IMR-90 (cell line): ENCODE measurements at regions not wholly inside any gene's neighbourhood (a gene's known extent, or its start where the extent isn't known, plus 50 kb on each side); places are given as distances from the start of the nearest gene placed in this dataset.
A peak's percentile ranks its signal among the peaks of the same experiment; 100 is the strongest.

Experiments
- ATAC-seq: fragments of 200-7000 bp; cut with Tn5 transposase; 2 replicates; pipeline ENCODE4 v1.9.1; 2020; ENCODE audit warnings: low read depth, mild to moderate bottlenecking, moderate library complexity
- BruUV-seq: library from RNA; stranded (reverse); fragments of 400-500 nt; replicated peaks from 2 replicates; lab custom pipeline; 2021; lab: Mats Ljungman, UMichigan
- CTCF ChIA-PET: fragments of 300-600 bp; formaldehyde crosslinking; extraction: SDS; loops from one replicate; lab custom pipeline; 2021; ENCODE audit warnings: antibody characterized with exemption; lab: Yijun Ruan, JAX
- POLR2A ChIA-PET: fragments of 300-600 bp; sonication (Branson Sonifier 250); formaldehyde crosslinking; loops from one replicate; lab custom pipeline; 2022; ENCODE audit warnings: antibody characterized with exemption; ENCODE audit not compliant: unreplicated experiment; lab: Charles Lee
- DNase-seq: peaks from one replicate; pipeline ENCODE4 v3.0.0; 2013
- H2AFZ ChIP-seq: replicated peaks from 2 replicates; pipeline ENCODE3; 2013; ENCODE audit warnings: low read length, mild to moderate bottlenecking; ENCODE audit not compliant: poor library complexity
- H2AK5ac ChIP-seq: 2 replicates; pipeline ENCODE4 v1.6.1; 2013; ENCODE audit warnings: low read depth, low read length, inconsistent platforms
- H2AK9ac ChIP-seq: replicated peaks from 2 replicates; pipeline ENCODE3; 2013; ENCODE audit warnings: mild to moderate bottlenecking, low read depth, low read length, moderate library complexity; ENCODE audit not compliant: poor library complexity
- H2BK120ac ChIP-seq: 2 replicates; pipeline ENCODE4 v1.6.1; 2013; ENCODE audit warnings: low read depth, low read length, inconsistent platforms
- H2BK15ac ChIP-seq: 3 replicates; pipeline ENCODE4 v1.6.1; 2013; ENCODE audit warnings: low read depth, low read length, inconsistent platforms
- H2BK20ac ChIP-seq: 2 replicates; pipeline ENCODE4 v1.6.1; 2013; ENCODE audit warnings: low read depth, mild to moderate bottlenecking, inconsistent platforms, low read length, moderate library complexity
- H2BK5ac ChIP-seq: 2 replicates; pipeline ENCODE4 v1.6.1; 2013; ENCODE audit warnings: mild to moderate bottlenecking, low read depth, low read length, inconsistent platforms; ENCODE audit not compliant: poor library complexity, severe bottlenecking
- H3K14ac ChIP-seq: replicated peaks from 2 replicates; pipeline ENCODE4 v1.6.1; 2013; ENCODE audit warnings: low read depth, low read length, inconsistent platforms
- H3K18ac ChIP-seq: 2 replicates; pipeline ENCODE4 v1.6.1; 2013; ENCODE audit warnings: low read depth, low read length, control low read depth
- H3K23ac ChIP-seq: 2 replicates; pipeline ENCODE4 v1.6.1; 2013; ENCODE audit warnings: low read depth, low read length, inconsistent platforms
- H3K27ac ChIP-seq: 2 replicates; pipeline ENCODE4 v1.5.1; 2013; ENCODE audit warnings: mild to moderate bottlenecking, control low read depth, low read length; ENCODE audit not compliant: insufficient read depth
- H3K27me3 ChIP-seq: 2 replicates; pipeline ENCODE4 v1.6.1; 2013; ENCODE audit warnings: low read length; ENCODE audit not compliant: control insufficient read depth, insufficient read depth
- H3K36me3 ChIP-seq: 2 replicates; pipeline ENCODE4 v1.6.1; 2013; ENCODE audit warnings: low read length, mixed read lengths; ENCODE audit not compliant: control insufficient read depth, insufficient read depth
- H3K4ac ChIP-seq: 2 replicates; pipeline ENCODE4 v1.6.1; 2013; ENCODE audit warnings: low read depth, low read length, inconsistent platforms
- H3K4me1 ChIP-seq: 2 replicates; pipeline ENCODE4 v1.6.1; 2013; ENCODE audit warnings: low read length, mixed read lengths; ENCODE audit not compliant: control insufficient read depth, insufficient read depth
- H3K4me2 ChIP-seq: 2 replicates; pipeline ENCODE4 v1.6.1; 2013; ENCODE audit warnings: low read depth, mild to moderate bottlenecking, control low read depth, low read length, moderate library complexity
- H3K4me3 ChIP-seq: 2 replicates; pipeline ENCODE4 v1.5.1; 2013; ENCODE audit warnings: low read depth, mild to moderate bottlenecking, control low read depth, low read length, moderate library complexity; ENCODE audit not compliant: insufficient read depth
- H3K56ac ChIP-seq: 2 replicates; pipeline ENCODE4 v1.6.1; 2013; ENCODE audit warnings: low read length, inconsistent platforms; ENCODE audit not compliant: insufficient read depth; ENCODE audit errors: extremely low read depth
- H3K79me1 ChIP-seq, 2 experiments: 2 replicates each; pipeline ENCODE4 v1.6.1; 2013; ENCODE audit warnings: low read length in 2 of 2, inconsistent platforms in 1 of 2, low read depth in 1 of 2
- H3K9ac ChIP-seq: 2 replicates; pipeline ENCODE4 v1.6.1; 2013; ENCODE audit warnings: low read depth, low read length, control low read depth
- H3K9me1 ChIP-seq: 2 replicates; pipeline ENCODE4 v1.6.1; 2013; ENCODE audit warnings: low read length, inconsistent platforms; ENCODE audit not compliant: insufficient read depth
- H3K9me3 ChIP-seq: 2 replicates; pipeline ENCODE4 v1.6.1; 2013; ENCODE audit warnings: low read length; ENCODE audit not compliant: control insufficient read depth, insufficient read depth
- H4K20me1 ChIP-seq: 2 replicates; pipeline ENCODE4 v1.6.1; 2013; ENCODE audit warnings: low read length, inconsistent platforms; ENCODE audit not compliant: insufficient read depth
- H4K5ac ChIP-seq: 2 replicates; pipeline ENCODE4 v1.6.1; 2013; ENCODE audit warnings: mild to moderate bottlenecking, low read depth, low read length, control low read depth
- H4K8ac ChIP-seq, 2 experiments: 2 replicates each; pipeline ENCODE4 v1.6.1; 2013; ENCODE audit warnings: low read depth in 2 of 2, low read length in 2 of 2, control low read depth in 1 of 2, inconsistent platforms in 1 of 2
- H4K91ac ChIP-seq: 2 replicates; pipeline ENCODE4 v1.6.1; 2013; ENCODE audit warnings: low read depth, low read length, inconsistent platforms; ENCODE audit not compliant: insufficient read depth
- CEBPB ChIP-seq: IDR thresholded peaks from 2 replicates; pipeline ENCODE4 v1.6.1; 2012; ENCODE audit warnings: low read depth, low read length, improper control_type of control experiment
- MAFK ChIP-seq: IDR thresholded peaks from 2 replicates; pipeline ENCODE4 v1.6.1; 2012; ENCODE audit warnings: low read depth, low read length, improper control_type of control experiment
- MAZ ChIP-seq: IDR thresholded peaks from 2 replicates; pipeline ENCODE4 v1.6.1; 2012; ENCODE audit warnings: low read depth, mild to moderate bottlenecking, low read length, improper control_type of control experiment, moderate library complexity, borderline replicate concordance
- MXI1 ChIP-seq: IDR thresholded peaks from 2 replicates; pipeline ENCODE4 v1.6.1; 2012; ENCODE audit warnings: low read depth, mild to moderate bottlenecking, low read length, moderate library complexity, borderline replicate concordance
- POLR2A ChIP-seq: IDR thresholded peaks from 2 replicates; pipeline ENCODE4 v1.6.1; 2012; ENCODE audit warnings: mild to moderate bottlenecking, low read depth, low read length
- RCOR1 ChIP-seq: IDR thresholded peaks from 2 replicates; pipeline ENCODE4 v1.6.1; 2012; ENCODE audit warnings: mild to moderate bottlenecking, low read length, improper control_type of control experiment; ENCODE audit not compliant: insufficient replicate concordance
- SMC3 ChIP-seq: fragments of 150-350 bp; IDR thresholded peaks from 2 replicates; pipeline ENCODE4 v1.6.1; 2016; ENCODE audit warnings: low read depth, mild to moderate bottlenecking, antibody characterized with exemption, low read length, moderate library complexity
- WGBS, 2 experiments: methylation state at CpG; one replicate each; pipeline versions ENCODE4 v1.1.5 to v1.1.7; 2013; ENCODE audit warnings: missing lambda C conversion rate in 2 of 2; ENCODE audit not compliant: insufficient read length in 1 of 2; ENCODE audit errors: extremely low coverage in 2 of 2; 5-methylcytosine and 5-hydroxymethylcytosine counted together
- dilution Hi-C: fragments of 300-500 bp; cut with HindIII; formaldehyde crosslinking; loops from one replicate; pipeline ENCODE4 v1.14.3; 2018; ENCODE audit warnings: low sequenced_read_pairs; ENCODE audit not compliant: unreplicated experiment
- in situ Hi-C: fragments of 300-500 bp; cut with MboI; formaldehyde crosslinking; loops from 3 replicates; pipeline ENCODE4 v1.14.3; 2019; ENCODE audit warnings: low sequenced_read_pairs, inconsistent platforms, mixed read lengths
- intact Hi-C: fragments of 100-400 bp; cut with micrococcal nuclease; formaldehyde crosslinking; loops from 2 replicates; pipeline ENCODE4 v1.10.0; 2022
- TF ChIP-seq, protein P1 (sequence below): fragments of 150-350 bp; IDR thresholded peaks from 2 replicates; pipeline ENCODE4 v1.6.1; 2016; ENCODE audit warnings: low read depth, mild to moderate bottlenecking, low read length, moderate library complexity, borderline replicate concordance
- TF ChIP-seq, protein P2 (sequence below): fragments of 150-350 bp; IDR thresholded peaks from 2 replicates; pipeline ENCODE4 v1.6.1; 2017; ENCODE audit warnings: mild to moderate bottlenecking, antibody characterized with exemption, low read length, low read depth

DNA sequence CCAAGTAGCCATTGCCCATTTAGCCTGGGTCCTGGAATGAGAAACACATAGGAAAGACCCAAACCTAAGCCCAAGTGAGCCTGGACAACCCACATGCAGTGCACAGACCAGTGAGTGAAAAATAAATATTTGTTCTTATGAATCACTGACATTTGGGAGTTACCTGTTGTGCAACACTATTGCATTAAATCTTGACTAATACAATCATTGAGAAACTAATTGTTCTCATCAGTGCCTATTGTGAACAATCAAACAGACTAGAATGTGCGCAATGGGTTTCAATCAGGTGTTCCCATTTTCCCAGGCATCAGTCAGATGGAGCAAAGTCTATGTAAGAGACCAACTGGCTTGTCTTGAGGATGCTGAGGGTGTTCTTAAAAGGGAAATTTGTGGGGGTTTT is 54.7 kb upstream of the CNOT10 start:
- H4K20me1 ChIP-seq: no peaks in the 10 kb centered on the region
- H4K5ac ChIP-seq: no peak overlapping the region
- H3K18ac ChIP-seq: no peak overlapping the region
- H3K9ac ChIP-seq: no peak overlapping the region
- BruUV-seq: no TSS peak
- no peak overlapping the region for H2AK5ac ChIP-seq
- H3K4me3 ChIP-seq: no peak overlapping the region
- ChIA-PET POLR2A (no interaction called here), CTCF (no interaction called here)
- no peak overlapping the region for H3K4ac ChIP-seq
- in situ Hi-C loops: no loop called here
- TF ChIP-seq, protein P1, sequence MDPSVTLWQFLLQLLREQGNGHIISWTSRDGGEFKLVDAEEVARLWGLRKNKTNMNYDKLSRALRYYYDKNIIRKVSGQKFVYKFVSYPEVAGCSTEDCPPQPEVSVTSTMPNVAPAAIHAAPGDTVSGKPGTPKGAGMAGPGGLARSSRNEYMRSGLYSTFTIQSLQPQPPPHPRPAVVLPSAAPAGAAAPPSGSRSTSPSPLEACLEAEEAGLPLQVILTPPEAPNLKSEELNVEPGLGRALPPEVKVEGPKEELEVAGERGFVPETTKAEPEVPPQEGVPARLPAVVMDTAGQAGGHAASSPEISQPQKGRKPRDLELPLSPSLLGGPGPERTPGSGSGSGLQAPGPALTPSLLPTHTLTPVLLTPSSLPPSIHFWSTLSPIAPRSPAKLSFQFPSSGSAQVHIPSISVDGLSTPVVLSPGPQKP: no peak
- TF ChIP-seq SMC3 (no peak), MXI1 (no peak), MAFK (no peak), RCOR1 (no peak), MAZ (no peak), POLR2A (no peak), CEBPB (peak; percentile 76)
- TF ChIP-seq, protein P2, sequence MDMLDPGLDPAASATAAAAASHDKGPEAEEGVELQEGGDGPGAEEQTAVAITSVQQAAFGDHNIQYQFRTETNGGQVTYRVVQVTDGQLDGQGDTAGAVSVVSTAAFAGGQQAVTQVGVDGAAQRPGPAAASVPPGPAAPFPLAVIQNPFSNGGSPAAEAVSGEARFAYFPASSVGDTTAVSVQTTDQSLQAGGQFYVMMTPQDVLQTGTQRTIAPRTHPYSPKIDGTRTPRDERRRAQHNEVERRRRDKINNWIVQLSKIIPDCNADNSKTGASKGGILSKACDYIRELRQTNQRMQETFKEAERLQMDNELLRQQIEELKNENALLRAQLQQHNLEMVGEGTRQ: no peak
- H3K79me1 ChIP-seq: no peaks in the 10 kb centered on the region
- H2BK120ac ChIP-seq: no peak overlapping the region
- H3K27me3 ChIP-seq: no peaks in the 10 kb centered on the region
- no peak overlapping the region for H3K14ac ChIP-seq
- H2AK9ac ChIP-seq: no peak overlapping the region
- DNase-seq (no peak), ATAC-seq (no peak; the same call in 1 of the 2 replicates)
- H4K8ac ChIP-seq: no peak overlapping the region
- no peak overlapping the region for H2BK15ac ChIP-seq
- H2BK5ac ChIP-seq: no peak overlapping the region
- no peak overlapping the region for H4K91ac ChIP-seq
- H2AFZ ChIP-seq: no peak overlapping the region
- no peaks in the 10 kb centered on the region for H3K36me3 ChIP-seq
- dilution Hi-C loops: no loop called here
- H2BK20ac ChIP-seq: no peak overlapping the region
- no peak overlapping the region for H3K56ac ChIP-seq
- no peak overlapping the region for H3K4me2 ChIP-seq
- H3K4me1 ChIP-seq: no peaks in the 10 kb centered on the region
- H3K27ac ChIP-seq: no peak overlapping the region
- no peak overlapping the region for H3K23ac ChIP-seq
- H3K9me3 ChIP-seq: no peaks in the 10 kb centered on the region
- no peaks in the 10 kb centered on the region for H3K9me1 ChIP-seq
- WGBS, 2 experiments: no CpG with 5 or more reads among the region's 1 CpG
- intact Hi-C loops: no loop called here
